SKM-1 treated with dmso at 0.1 percent for 144 hours (cell line): ENCODE measurements at regions not wholly inside any gene's neighbourhood (a gene's known extent, or its start where the extent isn't known, plus 50 kb on each side); places are given as distances from the start of the nearest gene placed in this dataset.
A peak's percentile ranks its signal among the peaks of the same experiment; 100 is the strongest.
"Not testable (repeated sequence)": the region's sequence is repeated elsewhere in the genome, so short reads cannot be mapped to it uniquely, and the experiment has no call there.

Experiments
- DNase-seq: peaks from one replicate; lab custom pipeline; 2025; ENCODE audit not compliant: unreplicated experiment; lab: John Stamatoyannopoulos, UW

- DNase-seq: no peak
Observed at GRCh38 chr3:177356113-177356512, 158.8 kb upstream of the TBL1XR1 start.

- DNase-seq: no peak
Observed at GRCh38 chr3:177356952-177357351, 159.7 kb upstream of the TBL1XR1 start.

GRCh38 chr3:177357352-177358090 lies 160.2 kb upstream of the TBL1XR1 start:
- DNase-seq: peak; percentile 58

GRCh38 chr3:177358091-177358976 lies 161.1 kb upstream of the TBL1XR1 start:
- peak; percentile 94 for DNase-seq

- no peak for DNase-seq
Observed at GRCh38 chr3:177358977-177359592, 161.8 kb upstream of the TBL1XR1 start.

- peak; percentile 92 for DNase-seq
Observed at GRCh38 chr3:177359593-177360357, 162.5 kb upstream of the TBL1XR1 start.

- peak; percentile 78 for DNase-seq
Observed at GRCh38 chr3:177361081-177361938, 164.0 kb upstream of the TBL1XR1 start.

GRCh38 chr3:177362626-177363025 lies 165.3 kb upstream of the TBL1XR1 start:
- no peak for DNase-seq

GRCh38 chr3:177364236-177364635 lies 167.0 kb upstream of the TBL1XR1 start:
- DNase-seq: no peak

GRCh38 chr3:177365294-177365693 lies 168.0 kb upstream of the TBL1XR1 start:
- DNase-seq: not testable (repeated sequence)

- no peak for DNase-seq
Observed at GRCh38 chr3:177367788-177368187, 170.5 kb upstream of the TBL1XR1 start.

GRCh38 chr3:177370246-177370822 lies 173.1 kb upstream of the TBL1XR1 start:
- DNase-seq: no peak

GRCh38 chr3:177371146-177371545 lies 173.9 kb upstream of the TBL1XR1 start:
- no peak for DNase-seq

GRCh38 chr3:177371888-177372287 lies 174.6 kb upstream of the TBL1XR1 start:
- no peak for DNase-seq

- DNase-seq: no peak
Observed at GRCh38 chr3:177374323-177374722, 177.0 kb upstream of the TBL1XR1 start.

- no peak for DNase-seq
Observed at GRCh38 chr3:177375316-177375715, 178.0 kb upstream of the TBL1XR1 start.

GRCh38 chr3:177377166-177377565 lies 179.9 kb upstream of the TBL1XR1 start:
- no peak for DNase-seq

GRCh38 chr3:177378168-177378567 lies 180.9 kb upstream of the TBL1XR1 start:
- no peak for DNase-seq

- no peak for DNase-seq
Observed at GRCh38 chr3:177379045-177379444, 181.8 kb upstream of the TBL1XR1 start.

- DNase-seq: no peak
Observed at GRCh38 chr3:177381070-177381469, 183.8 kb upstream of the TBL1XR1 start.
